Adrenal gland (tissue), 5 donors: ENCODE measurements at regions not wholly inside any gene's neighbourhood (a gene's known extent, or its start where the extent isn't known, plus 50 kb on each side); places are given as distances from the start of the nearest gene placed in this dataset.

Source experiments
- CTCF ChIP-seq, 6 experiments: fragments of 450-650 bp in 4 of 6; fragments of 200-600 bp in 2 of 6; sonication (generic) in 1 of 6; IDR thresholded peaks; 1 replicate in 5 of 6; 2 replicates in 1 of 6; pipeline versions ENCODE4 v1.5.1 to v1.8.0; 2016 to 2021; ENCODE audit warnings: antibody characterized with exemption in 6 of 6, mild to moderate bottlenecking in 2 of 6, moderate library complexity in 1 of 6
- POLR2A ChIP-seq, 2 donors: fragments of 450-650 bp; IDR thresholded peaks; one replicate each; pipeline ENCODE4 v1.6.1; 2017; ENCODE audit warnings: antibody characterized with exemption in 2 of 2, mild to moderate bottlenecking in 2 of 2, moderate library complexity in 1 of 2
- donor health status: DM: no; HTN: no; CAD: no.

GRCh38 chr5:52735139-52735538 is 52.6 kb upstream of the ITGA1 start:
- TF ChIP-seq CTCF (IDR thresholded peaks at IDR 0.05) (no peak), POLR2A (IDR thresholded peaks at IDR 0.05) (no peak)
